ENCODE measurements at regions not wholly inside any gene's neighbourhood (a gene's known extent, or its start where the extent isn't known, plus 50 kb on each side); places are given as distances from the start of the nearest gene placed in this dataset.

- DNase-seq (ENCODE audit: low read depth, low spot score): no peak
- Histone ChIP-seq H3K27ac (ENCODE audit: control insufficient read depth, insufficient read depth, low read length) (no peak overlapping the region), H3K4me2 (ENCODE audit: control insufficient read depth, extremely low read depth, insufficient read depth, low read depth, low read length) (no peak overlapping the region), H3K4me3 (ENCODE audit: control insufficient read depth in 2 of 3, extremely low read depth in 1 of 3, insufficient read depth in 2 of 3, low read depth in 1 of 3, low read length in 3 of 3) (no peak overlapping the region), H3K27me3 (ENCODE audit: control insufficient read depth, extremely low read depth, insufficient read depth, low read length) (no peaks in the 10 kb centered on the region), H3K9me3 (ENCODE audit: control insufficient read depth, low read depth, low read length) (no peaks in the 10 kb centered on the region), H3K9ac (ENCODE audit: control insufficient read depth, extremely low read depth, insufficient read depth, low read length) (no peak overlapping the region), H3K4me1 (ENCODE audit: control insufficient read depth, extremely low read depth, insufficient read depth, low read length) (peaks cover 2% of the 10 kb centered on the region), H3K9me1 (ENCODE audit: control insufficient read depth, extremely low read depth, insufficient read depth, low read length) (no peaks in the 10 kb centered on the region), H3K36me3 (ENCODE audit: control insufficient read depth in 2 of 2, extremely low read depth in 1 of 2, insufficient read depth in 2 of 2, low read length in 2 of 2) (no peaks in the 10 kb centered on the region), H4K20me1 (ENCODE audit: control insufficient read depth, extremely low read depth, insufficient read depth, low read length) (no peaks in the 10 kb centered on the region), H3K79me2 (ENCODE audit: control insufficient read depth, insufficient read depth, low read length) (no peaks in the 10 kb centered on the region), H2AFZ (ENCODE audit: control insufficient read depth, low read length) (no peak overlapping the region)
- dilution Hi-C loops (cut with MboI; ENCODE audit: extremely low pct_ligation_motif_present, low sequenced_read_pairs): loop anchor here (25.0 kb wide), 1 partner anchor 198 kb away; no protein-coding TSS in a partner anchor
- TF ChIP-seq CTCF (optimal IDR thresholded peaks at IDR 0.05 in 1 of 3, IDR thresholded peaks at IDR 0.05 in 1 of 3, conservative IDR thresholded peaks at IDR 0.05 in 1 of 3; ENCODE audit: extremely low read depth in 1 of 3, insufficient read depth in 2 of 3, low read length in 3 of 3): peak; percentile 39 to 71 (median 59)
- TF ChIP-seq EZH2 (IDR thresholded peaks at IDR 0.05; ENCODE audit: low read length): no peak
- FAIRE-seq: peak; percentile 83
Observed at GRCh38 chr9:94014066-94014654, 59.0 kb upstream of the BARX1 start.

- TF ChIP-seq CTCF (optimal IDR thresholded peaks at IDR 0.05 in 1 of 3, IDR thresholded peaks at IDR 0.05 in 1 of 3, conservative IDR thresholded peaks at IDR 0.05 in 1 of 3; ENCODE audit: extremely low read depth in 1 of 3, insufficient read depth in 2 of 3, low read length in 3 of 3) (no peak), EZH2 (IDR thresholded peaks at IDR 0.05; ENCODE audit: low read length) (no peak)
- DNase-seq (ENCODE audit: low read depth, low spot score) (no peak), FAIRE-seq (no peak)
- H3K9me3 ChIP-seq (ENCODE audit: control insufficient read depth, low read depth, low read length): no peaks in the 10 kb centered on the region
- H4K20me1 ChIP-seq (ENCODE audit: control insufficient read depth, extremely low read depth, insufficient read depth, low read length): no peaks in the 10 kb centered on the region
- H3K4me3 ChIP-seq (ENCODE audit: control insufficient read depth in 2 of 3, extremely low read depth in 1 of 3, insufficient read depth in 2 of 3, low read depth in 1 of 3, low read length in 3 of 3): no peak overlapping the region
- no peaks in the 10 kb centered on the region for H3K36me3 ChIP-seq (ENCODE audit: control insufficient read depth in 2 of 2, extremely low read depth in 1 of 2, insufficient read depth in 2 of 2, low read length in 2 of 2)
- no peaks in the 10 kb centered on the region for H3K27me3 ChIP-seq (ENCODE audit: control insufficient read depth, extremely low read depth, insufficient read depth, low read length)
- H3K27ac ChIP-seq (ENCODE audit: control insufficient read depth, insufficient read depth, low read length): no peak overlapping the region
- no peak overlapping the region for H3K4me2 ChIP-seq (ENCODE audit: control insufficient read depth, extremely low read depth, insufficient read depth, low read depth, low read length)
- dilution Hi-C loops (cut with MboI; ENCODE audit: extremely low pct_ligation_motif_present, low sequenced_read_pairs): loop anchor here (25.0 kb wide), 1 partner anchor 201 kb away; no protein-coding TSS in a partner anchor
- no peaks in the 10 kb centered on the region for H3K9me1 ChIP-seq (ENCODE audit: control insufficient read depth, extremely low read depth, insufficient read depth, low read length)
- no peaks in the 10 kb centered on the region for H3K79me2 ChIP-seq (ENCODE audit: control insufficient read depth, insufficient read depth, low read length)
- peaks cover 2% of the 10 kb centered on the region for H3K4me1 ChIP-seq (ENCODE audit: control insufficient read depth, extremely low read depth, insufficient read depth, low read length)
- H3K9ac ChIP-seq (ENCODE audit: control insufficient read depth, extremely low read depth, insufficient read depth, low read length): no peak overlapping the region
- no peak overlapping the region for H2AFZ ChIP-seq (ENCODE audit: control insufficient read depth, low read length)
Observed at GRCh38 chr9:94010980-94011533, 55.9 kb upstream of the BARX1 start.
